NCI-H1694 (cell line): ENCODE measurements at regions not wholly inside any gene's neighbourhood (a gene's known extent, or its start where the extent isn't known, plus 50 kb on each side); places are given as distances from the start of the nearest gene placed in this dataset.

Source experiments
- DNase-seq: peaks from one replicate; lab custom pipeline; 2025; lab: John Stamatoyannopoulos, UW

DNA sequence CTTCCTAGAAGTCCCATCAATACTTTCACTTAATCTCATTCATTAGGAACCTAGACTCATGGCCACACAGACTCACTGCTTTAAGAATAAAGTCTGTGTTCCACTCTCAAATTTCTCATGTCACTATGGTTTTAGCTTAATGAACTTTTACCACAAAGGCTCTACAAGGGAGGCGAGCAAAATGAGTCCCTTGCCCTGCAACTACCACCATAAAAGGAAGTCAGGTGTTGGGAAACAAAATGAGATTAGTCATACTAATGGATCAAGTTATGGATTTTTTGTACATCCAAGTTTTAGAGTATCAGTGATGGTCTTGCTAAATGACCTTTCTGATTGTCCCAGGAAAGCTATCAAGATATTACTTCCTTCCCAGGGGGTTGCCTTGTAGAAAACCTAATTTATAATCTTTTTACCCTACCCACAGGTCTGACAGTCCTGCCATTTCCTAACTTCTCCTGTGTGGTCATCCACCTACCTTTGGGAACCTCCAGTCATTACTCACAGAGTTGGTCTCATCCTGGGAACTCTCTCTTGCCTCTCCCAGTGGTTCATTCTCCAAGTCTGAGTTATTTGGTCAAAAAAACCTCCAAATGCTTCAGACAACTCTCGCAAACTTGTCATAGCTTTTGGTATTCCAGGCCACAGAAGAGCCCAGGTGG, 51.8 kb upstream of the SLC16A1 start:
- no peak for DNase-seq

DNA sequence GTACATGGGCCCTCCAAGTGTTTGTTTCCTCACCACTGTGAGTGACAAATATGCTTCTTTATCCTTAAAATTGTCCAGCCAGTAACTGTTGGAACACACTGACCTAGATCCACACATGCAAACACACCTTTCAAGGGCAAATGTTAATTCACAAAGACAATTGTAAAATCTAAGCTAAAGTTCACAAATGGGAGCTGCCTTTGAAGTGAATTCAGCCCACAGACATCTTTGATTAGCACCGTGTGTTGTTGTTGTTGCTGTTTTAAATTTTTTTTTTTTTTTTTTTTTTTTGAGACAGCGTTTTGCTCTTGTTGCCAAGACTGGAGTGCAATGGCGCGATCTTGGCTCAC, 52.3 kb upstream of the SLC16A1 start:
- no peak for DNase-seq

DNA sequence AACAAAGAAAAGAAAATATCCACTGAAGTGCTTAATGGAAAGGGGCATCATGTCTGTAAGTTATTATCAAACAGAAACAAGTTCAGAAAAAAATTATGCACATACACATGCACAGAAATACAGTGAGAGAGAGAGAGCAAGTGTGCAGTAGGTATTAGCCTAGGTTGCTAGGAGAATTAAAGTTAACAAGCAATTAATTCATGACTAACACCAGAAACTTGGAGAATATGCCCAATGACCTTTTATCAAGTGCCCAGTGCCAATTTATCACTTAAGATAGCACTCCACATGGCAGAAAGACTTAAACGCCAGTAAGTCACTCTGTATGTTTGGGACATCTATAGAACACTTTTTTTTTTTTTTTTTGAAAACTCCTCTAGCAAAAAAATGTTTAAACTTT, 56.2 kb upstream of the SLC16A1 start:
- DNase-seq = no peak

DNA sequence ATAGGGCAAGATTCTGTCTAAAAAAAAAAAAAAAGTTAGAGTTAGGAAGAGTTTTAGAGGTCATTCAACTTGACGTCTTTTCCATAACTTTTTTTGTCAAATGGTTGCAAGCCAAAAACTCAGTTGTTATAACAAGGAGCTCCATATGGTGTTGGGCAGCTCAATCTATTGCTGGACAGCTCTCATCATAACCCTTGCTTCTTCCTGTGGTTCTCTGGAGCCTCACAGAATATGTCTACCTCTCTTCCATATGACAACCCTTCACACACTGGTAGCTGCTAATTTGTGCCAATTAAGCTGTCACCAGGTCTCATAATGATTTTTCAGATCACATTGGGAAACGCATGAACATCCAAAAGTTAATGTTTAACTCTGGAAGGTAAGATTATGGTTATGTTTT, 57.8 kb upstream of the SLC16A1 start:
- no peak for DNase-seq

DNA sequence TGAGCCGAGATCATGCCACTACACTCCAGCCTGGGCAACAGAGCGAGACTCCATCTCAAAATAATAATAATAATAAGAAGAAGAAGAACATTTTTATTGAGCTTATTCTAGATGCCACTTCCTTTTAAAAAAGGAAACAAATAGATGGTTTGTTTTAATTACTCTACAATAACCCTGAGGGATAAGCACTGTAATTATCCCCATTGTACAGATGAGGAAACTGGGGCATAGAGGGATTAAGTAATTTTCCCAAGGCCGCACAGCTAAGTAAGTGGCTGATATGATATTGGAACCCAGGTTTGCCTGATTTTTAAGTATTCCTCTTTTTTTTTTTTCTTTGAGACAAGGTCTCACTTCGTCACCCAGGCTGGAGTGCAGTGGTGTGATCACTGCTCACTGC, 58.5 kb upstream of the LRIG2 start:
- no peak for DNase-seq

DNA sequence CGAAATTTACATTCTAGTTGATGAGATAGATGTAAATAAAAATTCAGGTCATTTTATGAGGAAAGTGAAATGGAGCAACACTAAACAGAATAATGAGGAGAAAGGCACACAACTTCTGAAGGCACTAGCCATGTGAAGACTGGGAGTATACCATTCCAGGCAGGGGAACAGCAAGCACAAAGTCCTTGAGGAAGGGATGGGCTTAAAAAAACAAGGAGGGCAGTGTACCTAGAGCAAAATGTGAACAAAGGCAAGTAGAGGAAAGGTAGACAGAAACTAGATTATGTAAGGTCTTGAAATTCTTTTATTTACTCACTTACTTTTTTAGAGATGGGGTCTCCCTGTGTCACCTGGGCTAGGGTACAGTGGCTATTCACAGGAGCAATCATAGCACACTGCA, 54.1 kb upstream of the LRIG2 start:
- DNase-seq = no peak

DNA sequence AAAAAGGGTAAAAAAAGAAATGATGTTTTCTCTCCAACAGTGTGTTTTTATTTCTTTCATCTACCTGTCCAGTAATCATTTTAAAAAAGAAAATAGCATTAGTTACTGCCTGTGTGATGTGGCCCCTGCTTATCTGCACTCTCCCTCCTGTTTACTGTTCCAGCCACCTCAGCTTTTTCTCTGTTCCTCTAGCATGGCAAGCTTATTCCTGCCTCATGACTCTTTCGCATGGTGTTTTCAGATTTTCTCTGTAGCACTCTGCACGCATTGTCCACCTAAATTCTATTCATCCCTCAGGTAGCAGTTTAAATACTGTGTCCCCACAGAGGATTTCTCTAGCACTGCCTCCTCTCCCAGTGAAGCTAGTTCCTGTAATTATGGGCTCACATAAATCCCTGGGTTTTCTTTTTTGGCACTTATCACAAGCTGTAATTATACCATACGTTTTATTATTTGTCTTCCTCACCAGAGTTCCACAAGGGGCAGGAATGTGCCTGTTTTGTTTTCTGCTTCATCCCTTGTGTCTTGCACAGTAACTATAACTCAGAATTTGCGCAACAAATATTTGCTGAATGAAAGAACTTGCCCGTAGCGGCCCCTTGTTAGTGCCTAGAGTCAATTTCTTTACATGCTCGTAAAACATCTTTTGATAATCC, 51.4 kb upstream of the LRIG2 start:
- DNase-seq = peak; percentile 35
